C4-2B (cell line): ENCODE measurements at regions not wholly inside any gene's neighbourhood (a gene's known extent, or its start where the extent isn't known, plus 50 kb on each side); places are given as distances from the start of the nearest gene placed in this dataset.

ENCODE experiments used
- CTCF ChIP-seq: fragments of 450-650 bp; conservative IDR thresholded peaks from 2 replicates; pipeline ENCODE4 v1.5.1; 2017; ENCODE audit warnings: mild to moderate bottlenecking
- ZFX ChIP-seq: fragments of 450-650 bp; IDR thresholded peaks from 2 replicates; pipeline ENCODE4 v1.6.1; 2017

DNA sequence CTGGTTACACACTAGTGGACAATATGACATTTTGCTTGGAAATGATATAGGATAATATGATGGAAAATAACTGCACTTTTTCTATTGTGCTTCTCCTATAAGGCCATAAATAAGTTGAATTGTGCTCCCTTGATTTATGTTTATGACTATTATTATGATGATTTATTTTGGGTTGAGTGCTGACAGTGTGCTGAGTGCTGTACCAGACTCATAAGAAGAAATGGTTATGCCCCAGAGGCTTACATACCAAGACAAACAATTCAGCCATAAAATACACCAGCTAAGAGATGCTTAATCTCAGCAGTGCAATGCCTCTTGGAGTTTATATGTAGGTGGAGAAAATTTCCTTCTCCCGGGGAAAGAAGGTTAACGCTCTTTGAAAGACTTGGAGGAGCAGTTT lies 199.8 kb upstream of the NOCT start:
- TF ChIP-seq CTCF (no peak), ZFX (no peak)
